ENCODE measurements at regions not wholly inside any gene's neighbourhood (a gene's known extent, or its start where the extent isn't known, plus 50 kb on each side); places are given as distances from the start of the nearest gene placed in this dataset.

DNA sequence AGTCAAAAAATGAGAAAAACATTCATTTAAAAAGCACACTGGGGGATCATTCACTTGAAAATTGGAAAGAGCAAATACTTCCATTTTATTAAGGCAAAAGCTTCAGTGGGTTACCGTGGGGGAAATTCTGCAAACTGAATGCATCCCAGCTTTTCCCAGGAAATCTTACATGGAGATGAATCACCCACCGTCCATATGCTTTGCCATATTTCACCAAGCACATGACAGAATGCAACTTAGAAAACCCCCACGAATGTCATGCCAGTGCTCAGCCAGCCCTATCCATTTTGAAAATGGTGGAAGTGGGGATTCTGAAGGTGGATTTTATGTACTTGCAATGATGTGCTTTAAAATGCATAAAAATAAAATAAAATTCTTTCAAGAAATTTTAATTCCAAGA lies 485.5 kb upstream of the ID2 start:
- Histone ChIP-seq H3K4me1 (no peaks in the 10 kb centered on the region), H3K27ac (no peak overlapping the region), H3K4me3 (no peak overlapping the region), H3K9me3 (no peaks in the 10 kb centered on the region; the same call in 2 of the 3 replicates), H3K4me2 (no peak overlapping the region)
- DNase-seq (ENCODE audit: low read depth in 1 of 2, low spot score in 1 of 2) (no peak), ATAC-seq (no peak), FAIRE-seq (no peak)
- CTCF ChIA-PET: no interaction called here
- POLR2A ChIA-PET: no interaction called here
- TF ChIP-seq RNF2 (IDR thresholded peaks at IDR 0.05; ENCODE audit: borderline replicate concordance, low read depth): no peak
- TF ChIP-seq, protein P1, sequence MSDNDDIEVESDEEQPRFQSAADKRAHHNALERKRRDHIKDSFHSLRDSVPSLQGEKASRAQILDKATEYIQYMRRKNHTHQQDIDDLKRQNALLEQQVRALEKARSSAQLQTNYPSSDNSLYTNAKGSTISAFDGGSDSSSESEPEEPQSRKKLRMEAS (IDR thresholded peaks at IDR 0.05): no peak
- no peak for TF ChIP-seq KDM5A (IDR thresholded peaks at IDR 0.05)
- TF ChIP-seq TP53 (CRISPR knock-in tag; IDR thresholded peaks at IDR 0.05): no peak
- WGBS (ENCODE audit: missing lambda C conversion rate): 31% methylated on average over 3 of the region's 3 CpGs

DNA sequence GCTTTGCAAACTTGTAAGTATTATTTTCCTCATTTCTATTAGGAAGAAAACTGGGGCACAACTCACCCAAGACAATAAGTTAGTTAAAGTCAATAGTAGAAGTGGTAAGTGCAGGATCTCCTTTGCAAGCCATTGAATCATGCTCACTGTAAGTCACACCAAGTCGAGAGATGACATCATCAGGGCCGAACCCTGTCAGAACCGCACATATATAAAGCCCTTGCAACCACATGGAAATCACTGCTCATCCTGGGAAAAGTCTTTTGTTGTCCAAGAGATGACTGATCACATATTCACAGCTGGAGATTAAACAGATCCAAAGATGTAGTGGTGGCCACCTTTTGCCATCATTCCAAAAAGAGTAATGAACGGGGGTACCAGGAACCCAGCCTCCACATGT lies 484.8 kb upstream of the ID2 start:
- Histone ChIP-seq H3K4me3 (no peak overlapping the region), H3K9me3 (no peaks in the 10 kb centered on the region; the same call in 2 of the 3 replicates), H3K4me2 (no peak overlapping the region), H3K4me1 (no peaks in the 10 kb centered on the region), H3K27ac (no peak overlapping the region)
- no peak for DNase-seq (ENCODE audit: low read depth in 1 of 2, low spot score in 1 of 2)
- CTCF ChIA-PET: no interaction called here
- TF ChIP-seq, protein P2, sequence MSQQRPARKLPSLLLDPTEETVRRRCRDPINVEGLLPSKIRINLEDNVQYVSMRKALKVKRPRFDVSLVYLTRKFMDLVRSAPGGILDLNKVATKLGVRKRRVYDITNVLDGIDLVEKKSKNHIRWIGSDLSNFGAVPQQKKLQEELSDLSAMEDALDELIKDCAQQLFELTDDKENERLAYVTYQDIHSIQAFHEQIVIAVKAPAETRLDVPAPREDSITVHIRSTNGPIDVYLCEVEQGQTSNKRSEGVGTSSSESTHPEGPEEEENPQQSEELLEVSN (IDR thresholded peaks at IDR 0.05; ENCODE audit: borderline replicate concordance, low read depth): no peak
- TF ChIP-seq EHMT2 (IDR thresholded peaks at IDR 0.05; ENCODE audit: low read depth) (no peak), ZC3H11A (IDR thresholded peaks at IDR 0.05) (no peak), POLR2AphosphoS2 (conservative IDR thresholded peaks at IDR 0.05; ENCODE audit: low read length) (no peak), RNF2 (IDR thresholded peaks at IDR 0.05; ENCODE audit: borderline replicate concordance, low read depth) (no peak), GATA3 (IDR thresholded peaks at IDR 0.05; ENCODE audit: borderline replicate concordance) (no peak), ZSCAN20 (CRISPR knock-in tag; IDR thresholded peaks at IDR 0.05) (no peak), NFE2L2 (conservative IDR thresholded peaks at IDR 0.05; ENCODE audit: low read length) (no peak), MAFK (IDR thresholded peaks at IDR 0.05; ENCODE audit: partially characterized antibody) (no peak), RFX5 (IDR thresholded peaks at IDR 0.05) (no peak), CBX8 (IDR thresholded peaks at IDR 0.05) (no peak), HOXA7 (CRISPR knock-in tag; IDR thresholded peaks at IDR 0.05) (no peak), CEBPB (IDR thresholded peaks at IDR 0.05) (no peak)
- TF ChIP-seq, protein P3, sequence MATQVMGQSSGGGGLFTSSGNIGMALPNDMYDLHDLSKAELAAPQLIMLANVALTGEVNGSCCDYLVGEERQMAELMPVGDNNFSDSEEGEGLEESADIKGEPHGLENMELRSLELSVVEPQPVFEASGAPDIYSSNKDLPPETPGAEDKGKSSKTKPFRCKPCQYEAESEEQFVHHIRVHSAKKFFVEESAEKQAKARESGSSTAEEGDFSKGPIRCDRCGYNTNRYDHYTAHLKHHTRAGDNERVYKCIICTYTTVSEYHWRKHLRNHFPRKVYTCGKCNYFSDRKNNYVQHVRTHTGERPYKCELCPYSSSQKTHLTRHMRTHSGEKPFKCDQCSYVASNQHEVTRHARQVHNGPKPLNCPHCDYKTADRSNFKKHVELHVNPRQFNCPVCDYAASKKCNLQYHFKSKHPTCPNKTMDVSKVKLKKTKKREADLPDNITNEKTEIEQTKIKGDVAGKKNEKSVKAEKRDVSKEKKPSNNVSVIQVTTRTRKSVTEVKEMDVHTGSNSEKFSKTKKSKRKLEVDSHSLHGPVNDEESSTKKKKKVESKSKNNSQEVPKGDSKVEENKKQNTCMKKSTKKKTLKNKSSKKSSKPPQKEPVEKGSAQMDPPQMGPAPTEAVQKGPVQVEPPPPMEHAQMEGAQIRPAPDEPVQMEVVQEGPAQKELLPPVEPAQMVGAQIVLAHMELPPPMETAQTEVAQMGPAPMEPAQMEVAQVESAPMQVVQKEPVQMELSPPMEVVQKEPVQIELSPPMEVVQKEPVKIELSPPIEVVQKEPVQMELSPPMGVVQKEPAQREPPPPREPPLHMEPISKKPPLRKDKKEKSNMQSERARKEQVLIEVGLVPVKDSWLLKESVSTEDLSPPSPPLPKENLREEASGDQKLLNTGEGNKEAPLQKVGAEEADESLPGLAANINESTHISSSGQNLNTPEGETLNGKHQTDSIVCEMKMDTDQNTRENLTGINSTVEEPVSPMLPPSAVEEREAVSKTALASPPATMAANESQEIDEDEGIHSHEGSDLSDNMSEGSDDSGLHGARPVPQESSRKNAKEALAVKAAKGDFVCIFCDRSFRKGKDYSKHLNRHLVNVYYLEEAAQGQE (IDR thresholded peaks at IDR 0.05): no peak
- FAIRE-seq: no peak
- POLR2A ChIA-PET: no interaction called here
- ATAC-seq: no peak
- 67% methylated on average over 4 of the region's 4 CpGs for WGBS (ENCODE audit: missing lambda C conversion rate)

DNA sequence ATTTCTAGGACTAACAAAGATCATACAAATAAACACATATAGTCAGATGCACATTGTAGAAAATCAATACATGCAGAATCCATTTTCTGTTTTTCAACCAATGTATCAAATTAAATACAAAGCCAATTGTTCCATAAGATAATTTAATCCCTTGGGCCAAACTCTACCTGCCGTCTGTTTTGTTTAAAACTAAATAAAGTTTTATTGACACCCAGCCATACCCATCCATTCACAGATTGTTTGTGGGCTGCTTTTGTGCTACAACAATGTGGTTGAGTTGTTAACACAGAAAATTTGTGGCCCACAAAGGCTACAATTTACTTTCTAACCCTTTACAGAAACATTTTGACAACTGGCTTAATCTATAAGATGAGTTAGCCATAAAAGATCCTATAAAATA lies 484.0 kb upstream of the ID2 start:
- Histone ChIP-seq H3K9me3 (no peaks in the 10 kb centered on the region; the same call in 2 of the 3 replicates), H3K4me3 (no peak overlapping the region), H3K4me1 (no peaks in the 10 kb centered on the region), H3K27ac (no peak overlapping the region), H3K4me2 (no peak overlapping the region)
- FAIRE-seq (no peak), DNase-seq (ENCODE audit: low read depth in 1 of 2, low spot score in 1 of 2) (no peak), ATAC-seq (no peak)
- ChIA-PET CTCF (no interaction called here), POLR2A (no interaction called here)
- TF ChIP-seq NFE2L2 (conservative IDR thresholded peaks at IDR 0.05; ENCODE audit: low read length): no peak
- TF ChIP-seq RAD21 (conservative IDR thresholded peaks at IDR 0.05 in 1 of 2, IDR thresholded peaks at IDR 0.05 in 1 of 2): no peak
- 76% methylated on average over 1 of the region's 1 CpG for WGBS (ENCODE audit: missing lambda C conversion rate)
